ENCODE measurements at regions not wholly inside any gene's neighbourhood (a gene's known extent, or its start where the extent isn't known, plus 50 kb on each side); places are given as distances from the start of the nearest gene placed in this dataset.

DNA sequence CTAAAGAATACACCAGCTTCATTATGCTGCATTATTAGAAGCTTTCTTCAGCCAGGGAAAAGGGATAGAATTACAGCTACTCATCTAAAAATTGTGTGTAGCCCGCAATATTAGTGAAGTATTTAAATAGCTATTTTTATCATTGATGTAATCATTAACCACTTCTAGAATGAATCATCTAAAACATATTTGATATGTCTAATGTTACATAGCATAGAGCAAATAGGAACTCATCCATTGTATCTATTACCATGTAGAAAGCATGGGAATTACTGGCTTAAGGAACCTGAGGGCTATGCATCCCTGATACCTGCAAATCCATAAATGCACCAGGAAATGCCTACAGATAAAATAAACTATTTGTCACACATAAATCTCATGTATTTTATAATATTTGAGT lies 54.5 kb upstream of the VGLL3 start:
- WGBS (ENCODE audit: low lambda C conversion rate), result 30% methylated on average over 1 of the region's 1 CpG
- ChIA-PET POLR2A (no interaction called here), CTCF (no interaction called here)
- Histone ChIP-seq H3K79me2 (ENCODE audit: insufficient read depth) (no peaks in the 10 kb centered on the region), H3K9ac (no peak overlapping the region), H3K4me1 (ENCODE audit: control insufficient read depth in 1 of 2, insufficient read depth in 2 of 2, low read depth in 1 of 2, low read length in 1 of 2) (no peaks in the 10 kb centered on the region), H3K27ac (ENCODE audit: low read depth in 2 of 2, low read length in 1 of 2) (no peak overlapping the region), H3K36me3 (replicated peaks in 1 of 2; ENCODE audit: control insufficient read depth in 1 of 2, insufficient read depth in 2 of 2, low read length in 1 of 2) (no peaks in the 10 kb centered on the region), H3K9me2 (no peaks in the 10 kb centered on the region), H3K4me3 (ENCODE audit: low read depth in 2 of 2, low read length in 1 of 2) (no peak overlapping the region), H3K9me3 (no peaks in the 10 kb centered on the region), H3K4me2 (no peak overlapping the region), H2AFZ (ENCODE audit: low read depth) (no peak overlapping the region), H3F3A (replicated peaks; ENCODE audit: insufficient read depth) (no peaks in the 10 kb centered on the region), H3K27me3 (ENCODE audit: insufficient read depth) (no peaks in the 10 kb centered on the region; the same call in 1 of the 2 replicates), H4K20me1 (ENCODE audit: insufficient read depth) (no peaks in the 10 kb centered on the region)
- TF ChIP-seq CTCF (IDR thresholded peaks at IDR 0.05) (no peak), GATA2 (CRISPR knock-in tag; IDR thresholded peaks at IDR 0.05) (no peak), FOXM1 (IDR thresholded peaks at IDR 0.05; ENCODE audit: low read depth) (no peak), EP300 (IDR thresholded peaks at IDR 0.05; ENCODE audit: borderline replicate concordance in 1 of 2, low read depth in 1 of 2, low read length in 1 of 2) (no peak), RCOR1 (IDR thresholded peaks at IDR 0.05; ENCODE audit: low read length) (no peak), RXRA (IDR thresholded peaks at IDR 0.05; ENCODE audit: borderline replicate concordance, low read depth) (no peak), SIN3A (IDR thresholded peaks at IDR 0.05; ENCODE audit: borderline replicate concordance, low read depth, low read length) (no peak), JUND (IDR thresholded peaks at IDR 0.05) (no peak), TCF12 (IDR thresholded peaks at IDR 0.05) (no peak), RFX5 (IDR thresholded peaks at IDR 0.05; ENCODE audit: low read length) (no peak), NFIC (IDR thresholded peaks at IDR 0.05; ENCODE audit: borderline replicate concordance) (no peak), NRF1 (IDR thresholded peaks at IDR 0.05; ENCODE audit: low read depth, low read length) (no peak), USF2 (IDR thresholded peaks at IDR 0.05; ENCODE audit: borderline replicate concordance, low read depth, low read length) (no peak), FOXJ3 (CRISPR knock-in tag; IDR thresholded peaks at IDR 0.05) (no peak)
- TF ChIP-seq, protein P1, sequence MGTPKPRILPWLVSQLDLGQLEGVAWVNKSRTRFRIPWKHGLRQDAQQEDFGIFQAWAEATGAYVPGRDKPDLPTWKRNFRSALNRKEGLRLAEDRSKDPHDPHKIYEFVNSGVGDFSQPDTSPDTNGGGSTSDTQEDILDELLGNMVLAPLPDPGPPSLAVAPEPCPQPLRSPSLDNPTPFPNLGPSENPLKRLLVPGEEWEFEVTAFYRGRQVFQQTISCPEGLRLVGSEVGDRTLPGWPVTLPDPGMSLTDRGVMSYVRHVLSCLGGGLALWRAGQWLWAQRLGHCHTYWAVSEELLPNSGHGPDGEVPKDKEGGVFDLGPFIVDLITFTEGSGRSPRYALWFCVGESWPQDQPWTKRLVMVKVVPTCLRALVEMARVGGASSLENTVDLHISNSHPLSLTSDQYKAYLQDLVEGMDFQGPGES (IDR thresholded peaks at IDR 0.05; ENCODE audit: low read depth, low read length), result no peak
- TF ChIP-seq, protein P2, sequence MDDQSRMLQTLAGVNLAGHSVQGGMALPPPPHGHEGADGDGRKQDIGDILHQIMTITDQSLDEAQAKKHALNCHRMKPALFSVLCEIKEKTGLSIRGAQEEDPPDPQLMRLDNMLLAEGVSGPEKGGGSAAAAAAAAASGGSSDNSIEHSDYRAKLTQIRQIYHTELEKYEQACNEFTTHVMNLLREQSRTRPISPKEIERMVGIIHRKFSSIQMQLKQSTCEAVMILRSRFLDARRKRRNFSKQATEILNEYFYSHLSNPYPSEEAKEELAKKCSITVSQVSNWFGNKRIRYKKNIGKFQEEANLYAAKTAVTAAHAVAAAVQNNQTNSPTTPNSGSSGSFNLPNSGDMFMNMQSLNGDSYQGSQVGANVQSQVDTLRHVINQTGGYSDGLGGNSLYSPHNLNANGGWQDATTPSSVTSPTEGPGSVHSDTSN (IDR thresholded peaks at IDR 0.05), result no peak
- no peak for DNase-seq

Measured in SK-N-SH (cell line).